ENCODE measurements at regions not wholly inside any gene's neighbourhood (a gene's known extent, or its start where the extent isn't known, plus 50 kb on each side); places are given as distances from the start of the nearest gene placed in this dataset.

DNA sequence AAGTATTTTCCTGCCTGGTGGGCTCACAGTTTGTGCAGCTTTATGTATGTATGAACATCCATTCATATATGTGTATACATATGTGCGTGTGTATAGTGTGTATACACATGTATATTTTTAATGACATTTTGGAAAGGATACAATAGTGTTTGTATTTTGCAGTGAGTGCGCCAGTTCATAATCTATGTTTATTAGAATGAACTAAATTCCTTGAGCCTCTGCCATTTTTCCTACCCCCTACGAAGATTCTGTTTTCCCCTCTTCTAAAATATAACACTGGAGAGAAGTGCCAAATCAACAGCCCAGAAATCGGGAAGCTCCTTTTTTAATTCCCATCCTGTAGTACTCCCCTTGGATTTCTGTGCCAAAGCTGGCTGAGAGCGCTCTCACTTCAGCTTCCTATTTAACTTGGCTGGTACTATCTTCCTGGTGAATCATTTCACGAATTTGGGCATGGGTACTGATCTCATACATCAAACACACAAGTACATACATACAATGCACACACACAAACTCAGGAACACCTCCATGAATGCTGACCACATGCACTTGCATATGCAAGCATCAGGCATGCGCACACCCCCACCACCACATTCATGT is 578.4 kb upstream of the WWC1 start:
- Histone ChIP-seq H3K4me3 (no peak overlapping the region), H2AFZ (ENCODE audit: control insufficient read depth, low read depth, low read length) (no peak overlapping the region), H3K36me3 (ENCODE audit: control insufficient read depth in 2 of 2, insufficient read depth in 2 of 2, low read length in 1 of 2) (no peaks in the 10 kb centered on the region), H3K27ac (ENCODE audit: control insufficient read depth, insufficient read depth) (no peak overlapping the region), H3K79me2 (ENCODE audit: control insufficient read depth, insufficient read depth, low read length) (no peaks in the 10 kb centered on the region), H4K20me1 (ENCODE audit: control insufficient read depth, insufficient read depth) (no peaks in the 10 kb centered on the region), H3K4me2 (ENCODE audit: control insufficient read depth, insufficient read depth) (no peak overlapping the region), H3K9ac (ENCODE audit: control insufficient read depth, insufficient read depth, low read length) (no peak overlapping the region), H3K9me3 (replicated peaks; ENCODE audit: control insufficient read depth, insufficient read depth, low read length) (no peaks in the 10 kb centered on the region), H3K27me3 (replicated peaks in 1 of 2; ENCODE audit: control insufficient read depth in 2 of 2, insufficient read depth in 2 of 2, low read length in 1 of 2) (no peaks in the 10 kb centered on the region; a peak in 1 of 4 replicates), H3K4me1 (ENCODE audit: control insufficient read depth, insufficient read depth, low read length) (peaks cover 3% of the 10 kb centered on the region; the same call in 1 of the 2 replicates)
- no peak for TF ChIP-seq SMARCA5 (IDR thresholded peaks at IDR 0.05)
- no peak for TF ChIP-seq YBX1 (IDR thresholded peaks at IDR 0.05)
- TF ChIP-seq ZBTB40 (IDR thresholded peaks at IDR 0.05; ENCODE audit: borderline replicate concordance) = no peak
- TF ChIP-seq SREBF2 (IDR thresholded peaks at IDR 0.05; ENCODE audit: low read length) = no peak
- no peak for TF ChIP-seq TCF12 (IDR thresholded peaks at IDR 0.05; ENCODE audit: low read depth, low read length)
- no peak for TF ChIP-seq CEBPB (IDR thresholded peaks at IDR 0.05; ENCODE audit: borderline replicate concordance in 1 of 2, low read depth in 2 of 2, low read length in 2 of 2)
- TF ChIP-seq FOXM1 (IDR thresholded peaks at IDR 0.05; ENCODE audit: low read depth, low read length) = no peak
- TF ChIP-seq BCLAF1 (IDR thresholded peaks at IDR 0.05) = no peak
- no peak for TF ChIP-seq STAT1 (conservative IDR thresholded peaks at IDR 0.05)
- no peak for TF ChIP-seq SP1 (IDR thresholded peaks at IDR 0.05; ENCODE audit: low read depth, low read length)
- TF ChIP-seq ZNF687 (IDR thresholded peaks at IDR 0.05) = no peak
- no peak for TF ChIP-seq CHD4 (IDR thresholded peaks at IDR 0.05)
- TF ChIP-seq JUND (IDR thresholded peaks at IDR 0.05; ENCODE audit: low read depth, low read length) = no peak
- no peak for TF ChIP-seq POLR2AphosphoS2 (IDR thresholded peaks at IDR 0.05; ENCODE audit: low read depth, low read length)
- ChIA-PET CTCF (interaction anchor here (1.5 kb wide), 1 partner anchor 9 kb away, joined by 3 read pairs; no protein-coding TSS in a partner anchor), POLR2A (no interaction called here), SMC1A (ENCODE audit: uncharacterized antibody, unreplicated experiment) (interaction anchor here (0.6 to 1.7 kb wide), 3 partner anchors 9 to 51 kb away, joined by 3 to 6 read pairs (median 3); no protein-coding TSS in a partner anchor), RAD21 (ENCODE audit: unreplicated experiment) (no interaction called here)
- FAIRE-seq (no peak), DNase-seq (ENCODE audit: low read depth, low spot score) (no peak), ATAC-seq (no peak)
- intact Hi-C loops (cut with micrococcal nuclease; ENCODE audit: unreplicated experiment) = no loop called here
- BruUV-seq (replicated peaks) = no TSS peak
- 50% methylated on average over 7 of the region's 7 CpGs for WGBS (ENCODE audit: insufficient coverage, insufficient replicate concordance, low lambda C conversion rate, missing lambda C conversion rate)
- in situ Hi-C loops (cut with MboI) = no loop called here

All from GM12878 (cell line).